ENCODE measurements at regions not wholly inside any gene's neighbourhood (a gene's known extent, or its start where the extent isn't known, plus 50 kb on each side); places are given as distances from the start of the nearest gene placed in this dataset.

DNA sequence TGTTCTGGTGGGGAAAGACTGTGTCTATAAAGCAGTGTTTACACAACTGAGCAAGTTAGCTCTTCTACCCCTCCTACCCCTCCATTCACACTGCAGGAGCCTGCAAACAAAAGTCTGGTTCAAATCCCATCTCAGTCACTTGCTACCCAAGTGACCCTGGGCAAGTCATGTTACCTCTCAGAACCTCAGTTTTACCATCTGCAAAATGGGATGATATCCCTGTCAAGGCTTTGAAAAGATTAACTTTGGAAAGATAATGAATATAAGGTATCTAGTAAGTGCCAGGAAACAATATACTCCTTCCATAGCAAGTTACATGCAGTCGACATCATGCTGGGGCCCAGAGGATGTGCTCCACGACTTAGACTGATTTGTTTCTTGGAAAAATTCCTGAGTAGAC, 161.5 kb downstream of the SEC61B start:
- H3K9me3 ChIP-seq (ENCODE audit: low read length) = no peaks in the 10 kb centered on the region
- no peak overlapping the region for H3K4me3 ChIP-seq (replicated peaks in 1 of 3; ENCODE audit: insufficient read depth in 1 of 3, low read depth in 2 of 3, low read length in 3 of 3)
- H3K4me1 ChIP-seq (ENCODE audit: insufficient read depth, low read length) = peaks cover 47% of the 10 kb centered on the region
- no peak overlapping the region for H3K4me2 ChIP-seq (ENCODE audit: low read depth, low read length)
- POLR2A ChIA-PET = no interaction called here
- FAIRE-seq (no peak), ATAC-seq (no peak), DNase-seq (ENCODE audit: low spot score) (no peak)
- H3K79me2 ChIP-seq (ENCODE audit: insufficient read depth, low read length) = no peaks in the 10 kb centered on the region
- H3K27me3 ChIP-seq (ENCODE audit: control insufficient read depth in 1 of 2, insufficient read depth in 2 of 2, low read length in 2 of 2) = no peaks in the 10 kb centered on the region
- no peaks in the 10 kb centered on the region for H4K20me1 ChIP-seq (ENCODE audit: insufficient read depth, low read length)
- no peaks in the 10 kb centered on the region for H3K36me3 ChIP-seq (replicated peaks in 1 of 2; ENCODE audit: control insufficient read depth in 1 of 2, insufficient read depth in 2 of 2, low read length in 2 of 2)
- intact Hi-C loops (cut with micrococcal nuclease; ENCODE audit: unreplicated experiment) (no loop called here), in situ Hi-C loops (cut with HindIII; ENCODE audit: extremely low pct_ligation_motif_present, low pct_unique_long_range_greater_than_20kb) (no loop called here)
- 2% methylated on average over 2 of the region's 2 CpGs for WGBS (ENCODE audit: low lambda C conversion rate)
- no peak overlapping the region for H3K9ac ChIP-seq (ENCODE audit: insufficient read depth, low read depth, low read length)
- H3K27ac ChIP-seq (ENCODE audit: extremely low read length, insufficient read depth, low read length) = no peak overlapping the region
- CTCF ChIA-PET (ENCODE audit: low intra/inter-chr PET ratio, low total read pairs) = no interaction called here
- no peak overlapping the region for H2AFZ ChIP-seq (ENCODE audit: low read length)
- no TSS peak for BruUV-seq (replicated peaks)
- TF ChIP-seq ZNF629 (CRISPR knock-in tag; conservative IDR thresholded peaks at IDR 0.05) = peak; percentile 66
- no peak for TF ChIP-seq NR2F2 (IDR thresholded peaks at IDR 0.05; ENCODE audit: borderline replicate concordance, low read depth)

GRCh38 chr9:99385215-99385614, 163.1 kb downstream of the SEC61B start:
- Histone ChIP-seq H3K9ac (ENCODE audit: insufficient read depth, low read depth, low read length) (no peak overlapping the region), H3K9me3 (ENCODE audit: low read length) (no peaks in the 10 kb centered on the region), H3K27ac (ENCODE audit: extremely low read length, insufficient read depth, low read length) (no peak overlapping the region), H3K4me2 (ENCODE audit: low read depth, low read length) (no peak overlapping the region), H3K4me1 (ENCODE audit: insufficient read depth, low read length) (peaks cover 31% of the 10 kb centered on the region), H3K79me2 (ENCODE audit: insufficient read depth, low read length) (no peaks in the 10 kb centered on the region), H3K4me3 (replicated peaks in 1 of 3; ENCODE audit: insufficient read depth in 1 of 3, low read depth in 2 of 3, low read length in 3 of 3) (no peak overlapping the region), H4K20me1 (ENCODE audit: insufficient read depth, low read length) (no peaks in the 10 kb centered on the region), H3K27me3 (ENCODE audit: control insufficient read depth in 1 of 2, insufficient read depth in 2 of 2, low read length in 2 of 2) (no peaks in the 10 kb centered on the region), H2AFZ (ENCODE audit: low read length) (no peak overlapping the region), H3K36me3 (replicated peaks in 1 of 2; ENCODE audit: control insufficient read depth in 1 of 2, insufficient read depth in 2 of 2, low read length in 2 of 2) (no peaks in the 10 kb centered on the region)
- ChIA-PET POLR2A (no interaction called here), CTCF (ENCODE audit: low intra/inter-chr PET ratio, low total read pairs) (no interaction called here)
- in situ Hi-C loops (cut with HindIII; ENCODE audit: extremely low pct_ligation_motif_present, low pct_unique_long_range_greater_than_20kb) (no loop called here), intact Hi-C loops (cut with micrococcal nuclease; ENCODE audit: unreplicated experiment) (no loop called here)
- TF ChIP-seq GFI1 (CRISPR knock-in tag; IDR thresholded peaks at IDR 0.05; ENCODE audit: borderline replicate concordance) (no peak), ZNF589 (CRISPR knock-in tag; conservative IDR thresholded peaks at IDR 0.05) (no peak), ZNF138 (CRISPR knock-in tag; IDR thresholded peaks at IDR 0.05; ENCODE audit: low read depth) (no peak), SP5 (CRISPR knock-in tag; IDR thresholded peaks at IDR 0.05; ENCODE audit: borderline replicate concordance, low read depth) (no peak), NONO (IDR thresholded peaks at IDR 0.05) (no peak), NONO (CRISPR knock-in tag; conservative IDR thresholded peaks at IDR 0.05) (no peak), ZNF225 (CRISPR knock-in tag; IDR thresholded peaks at IDR 0.05) (no peak), KMT2B (CRISPR knock-in tag; IDR thresholded peaks at IDR 0.05) (no peak), FOXM1 (CRISPR knock-in tag; IDR thresholded peaks at IDR 0.05) (no peak), SATB2 (CRISPR knock-in tag; IDR thresholded peaks at IDR 0.05) (no peak), ELF1 (CRISPR knock-in tag; IDR thresholded peaks at IDR 0.05) (no peak)
- FAIRE-seq (no peak), ATAC-seq (peak; percentile 51), DNase-seq (ENCODE audit: low spot score) (no peak)
- WGBS (ENCODE audit: low lambda C conversion rate) = 63% methylated on average over 4 of the region's 4 CpGs
- BruUV-seq (replicated peaks) = no TSS peak
